HCT116 (cell line): ENCODE measurements at regions not wholly inside any gene's neighbourhood (a gene's known extent, or its start where the extent isn't known, plus 50 kb on each side); places are given as distances from the start of the nearest gene placed in this dataset.
A peak's percentile ranks its signal among the peaks of the same experiment; 100 is the strongest.
"Not testable (repeated sequence)": the region's sequence is repeated elsewhere in the genome, so short reads cannot be mapped to it uniquely, and the experiment has no call there.

ENCODE experiments used
- ATAC-seq: fragments of 200-7000 bp; cut with Tn5 transposase; 2 replicates; pipeline ENCODE4 v1.9.1; 2020; ENCODE audit warnings: mild to moderate bottlenecking, moderate library complexity
- BruUV-seq: library from RNA; stranded (reverse); fragments of 400-500 nt; replicated peaks from 2 replicates; lab custom pipeline; 2021; lab: Mats Ljungman, UMichigan
- CTCF ChIA-PET: fragments of 300-600 bp; sonication (Branson Sonifier 250); formaldehyde crosslinking; loops from one replicate; lab custom pipeline; 2021; ENCODE audit warnings: antibody characterized with exemption; lab: Charles Lee
- POLR2A ChIA-PET: fragments of 300-600, 350-600 bp; sonication (Branson Sonifier 250); formaldehyde crosslinking; loops from one replicate; lab custom pipeline; 2021; ENCODE audit warnings: antibody characterized with exemption; lab: Charles Lee
- RAD21 ChIA-PET, 2 experiments: fragments of 300-600 bp; sonication (Branson Sonifier 250); formaldehyde crosslinking; loops; one replicate each; lab custom pipeline; 2023; ENCODE audit warnings: low total read pairs in 2 of 2; ENCODE audit not compliant: uncharacterized antibody in 2 of 2, unreplicated experiment in 2 of 2, low non-redundant PET in 1 of 2; lab: Charles Lee
- DNase-seq: peaks from one replicate; pipeline ENCODE4 v3.0.0-alpha.2; 2010; ENCODE audit warnings: low read depth, low spot score
- H2AFZ ChIP-seq: fragments of 200-600 bp; shearing (Covaris generic), sonication (generic); 2 replicates; pipeline ENCODE4 v1.6.1; 2017; ENCODE audit warnings: low read depth, mixed run types, mixed read lengths, antibody characterized with exemption, low read length; ENCODE audit not compliant: poor library complexity, severe bottlenecking
- H3K27ac ChIP-seq: 2 replicates; pipeline ENCODE4 v1.5.1; 2012; ENCODE audit warnings: low read depth, low read length
- H3K27me3 ChIP-seq: fragments of 200-600 bp; sonication (generic); 2 replicates; pipeline ENCODE4 v1.6.1; 2016; ENCODE audit warnings: mixed run types, low read length, mixed read lengths; ENCODE audit not compliant: insufficient read depth
- H3K36me3 ChIP-seq, 2 experiments: fragments of 200-500 bp in 1 of 2; fragments of 200-600 bp in 1 of 2; sonication (Bioruptor generic) in 1 of 2; sonication (generic) in 1 of 2; 2 replicates each; pipeline versions ENCODE4 v1.5.1 to v1.6.1; 2014 to 2016; ENCODE audit warnings: low read length in 2 of 2, inconsistent platforms in 1 of 2, mixed read lengths in 1 of 2, mixed run types in 1 of 2; ENCODE audit not compliant: insufficient read depth in 2 of 2, control insufficient read depth in 1 of 2
- H3K4me1 ChIP-seq, 2 experiments: fragments of 200-600 bp in 1 of 2; sonication (generic) in 1 of 2; 2 replicates each; pipeline versions ENCODE4 v1.5.1 to v1.6.1; 2012 to 2017; ENCODE audit warnings: low read length in 2 of 2, inconsistent platforms in 1 of 2, mild to moderate bottlenecking in 1 of 2, mixed read lengths in 1 of 2, mixed run types in 1 of 2, moderate library complexity in 1 of 2; ENCODE audit not compliant: insufficient read depth in 2 of 2, control insufficient read depth in 1 of 2
- H3K4me2 ChIP-seq: fragments of 200-600 bp; sonication (generic); 2 replicates; pipeline ENCODE4 v1.6.1; 2017; ENCODE audit warnings: mixed run types, low read length, mixed read lengths
- H3K4me3 ChIP-seq, 2 experiments: fragments of 200-600 bp in 1 of 2; sonication (generic) in 1 of 2; replicated peaks in 1 of 2; 2 replicates each; pipeline ENCODE4 v1.5.1; 2011 to 2016; ENCODE audit warnings: low read length in 2 of 2, control low read depth in 1 of 2, low read depth in 1 of 2, mild to moderate bottlenecking in 1 of 2, mixed read lengths in 1 of 2, mixed run types in 1 of 2
- H3K79me2 ChIP-seq: fragments of 200-600 bp; sonication (generic); 2 replicates; pipeline ENCODE4 v1.6.1; 2017; ENCODE audit warnings: mild to moderate bottlenecking, mixed run types, low read length, moderate library complexity, mixed read lengths; ENCODE audit not compliant: insufficient read depth
- H3K9ac ChIP-seq: fragments of 200-600 bp; sonication (generic); 2 replicates; pipeline ENCODE4 v1.6.1; 2016; ENCODE audit warnings: low read length, mixed read lengths
- H3K9me2 ChIP-seq: fragments of 200-600 bp; sonication (generic), shearing (Covaris generic); 2 replicates; pipeline ENCODE4 v1.6.1; 2017; ENCODE audit warnings: mixed run types, mild to moderate bottlenecking, moderate library complexity; ENCODE audit not compliant: insufficient read depth
- H3K9me3 ChIP-seq, 2 experiments: fragments of 200-500 bp in 1 of 2; fragments of 200-600 bp in 1 of 2; sonication (Bioruptor generic) in 1 of 2; sonication (generic) in 1 of 2; 2 replicates each; pipeline ENCODE4 v1.6.1; 2014 to 2017; ENCODE audit warnings: low read length in 2 of 2, mixed read lengths in 2 of 2, inconsistent platforms in 1 of 2, low read depth in 1 of 2, mild to moderate bottlenecking in 1 of 2, mixed run types in 1 of 2, moderate library complexity in 1 of 2; ENCODE audit not compliant: control insufficient read depth in 1 of 2, insufficient read depth in 1 of 2
- H4K20me1 ChIP-seq: fragments of 200-600 bp; sonication (generic), shearing (Covaris generic); 2 replicates; pipeline ENCODE4 v1.6.1; 2017; ENCODE audit warnings: mixed run types, mild to moderate bottlenecking, moderate library complexity; ENCODE audit not compliant: insufficient read depth
- intact Hi-C: fragments of 100-400 bp; cut with micrococcal nuclease; formaldehyde crosslinking; loops from 2 replicates; pipeline ENCODE4 v1.10.0; 2022

- H3K4me2 ChIP-seq, DNase-seq, intact Hi-C loops, H3K27ac ChIP-seq, H3K27me3 ChIP-seq, RAD21 ChIA-PET, POLR2A ChIA-PET, H3K9me2 ChIP-seq, H3K9me3 ChIP-seq, H3K4me1 ChIP-seq, H3K9ac ChIP-seq, CTCF ChIA-PET, ATAC-seq, H3K79me2 ChIP-seq, H3K36me3 ChIP-seq, H3K4me3 ChIP-seq, BruUV-seq, H2AFZ ChIP-seq, H4K20me1 ChIP-seq: not testable (repeated sequence)
These were observed 1465.9 kb downstream of the SPATA31A7 start for GRCh38 chr9:62655705-62656104.

GRCh38 chr9:62662733-62663507, 1473.1 kb downstream of the SPATA31A7 start:
- H3K4me1 ChIP-seq, H3K9ac ChIP-seq, intact Hi-C loops, H3K9me2 ChIP-seq, DNase-seq, H4K20me1 ChIP-seq, H3K4me2 ChIP-seq, CTCF ChIA-PET, H3K9me3 ChIP-seq, H3K27ac ChIP-seq, POLR2A ChIA-PET, H3K27me3 ChIP-seq, H3K79me2 ChIP-seq, RAD21 ChIA-PET, H2AFZ ChIP-seq, H3K36me3 ChIP-seq, H3K4me3 ChIP-seq: not testable (repeated sequence)
- ATAC-seq, result peak; percentile 22; the same call in 1 of the 2 replicates
- TSS peak; percentile 46 for BruUV-seq

- H3K27me3 ChIP-seq, CTCF ChIA-PET, intact Hi-C loops, H3K27ac ChIP-seq, H3K79me2 ChIP-seq, POLR2A ChIA-PET, H3K9me3 ChIP-seq, H3K4me2 ChIP-seq, DNase-seq, H3K4me3 ChIP-seq, BruUV-seq, RAD21 ChIA-PET, H3K9me2 ChIP-seq, H2AFZ ChIP-seq, H4K20me1 ChIP-seq, ATAC-seq, H3K9ac ChIP-seq, H3K36me3 ChIP-seq, H3K4me1 ChIP-seq: not testable (repeated sequence)
These were observed 1473.7 kb downstream of the SPATA31A7 start for GRCh38 chr9:62663512-62663911.

GRCh38 chr9:62667137-62667824, 1477.4 kb downstream of the SPATA31A7 start:
- POLR2A ChIA-PET, intact Hi-C loops, CTCF ChIA-PET, H3K27me3 ChIP-seq, H4K20me1 ChIP-seq, H3K79me2 ChIP-seq, H2AFZ ChIP-seq, H3K4me2 ChIP-seq, H3K36me3 ChIP-seq, H3K4me1 ChIP-seq, DNase-seq, H3K9ac ChIP-seq, H3K9me3 ChIP-seq, RAD21 ChIA-PET, H3K27ac ChIP-seq, BruUV-seq, H3K9me2 ChIP-seq, H3K4me3 ChIP-seq: not testable (repeated sequence)
- peak; percentile 87 for ATAC-seq
